ENCODE measurements at regions not wholly inside any gene's neighbourhood (a gene's known extent, or its start where the extent isn't known, plus 50 kb on each side); places are given as distances from the start of the nearest gene placed in this dataset.

- Histone ChIP-seq H2BK15ac (ENCODE audit: low read length) (no peak overlapping the region), H2BK20ac (ENCODE audit: low read length) (no peak overlapping the region), H3K23ac (ENCODE audit: insufficient read length) (no peak overlapping the region), H3K79me1 (ENCODE audit: low read depth, low read length) (no peaks in the 10 kb centered on the region), H3K79me2 (ENCODE audit: control insufficient read depth in 1 of 2, insufficient read depth in 2 of 2, low read length in 2 of 2) (no peaks in the 10 kb centered on the region), H2AK5ac (ENCODE audit: low read depth, low read length) (no peak overlapping the region), H4K91ac (replicated peaks; ENCODE audit: insufficient read length, low read length) (no peak overlapping the region), H2AFZ (ENCODE audit: low read length) (no peak overlapping the region), H3K23me2 (ENCODE audit: low read depth, low read length) (no peaks in the 10 kb centered on the region), H3K27ac (ENCODE audit: low read depth, low read length) (no peak overlapping the region), H3K14ac (ENCODE audit: insufficient read length) (no peak overlapping the region), H2BK120ac (replicated peaks; ENCODE audit: low read depth, low read length) (no peak overlapping the region), H3K36me3 (ENCODE audit: control insufficient read depth in 2 of 4, insufficient read depth in 4 of 4, low read length in 3 of 4) (no peaks in the 10 kb centered on the region), H3K4me1 (replicated peaks in 1 of 4; ENCODE audit: control insufficient read depth in 3 of 4, insufficient read depth in 4 of 4, low read length in 3 of 4) (no peaks in the 10 kb centered on the region), H2BK5ac (ENCODE audit: low read depth, low read length) (no peak overlapping the region), H3K9ac (replicated peaks in 1 of 4; ENCODE audit: extremely low read depth in 1 of 4, low read depth in 3 of 4, low read length in 3 of 4) (no peak overlapping the region), H3K4me3 (ENCODE audit: extremely low read depth in 1 of 4, insufficient read depth in 2 of 4, low read depth in 3 of 4, low read length in 4 of 4) (no peak overlapping the region), H2BK12ac (ENCODE audit: low read depth, low read length) (no peak overlapping the region), H4K5ac (ENCODE audit: insufficient read length, low read depth, low read length) (no peak overlapping the region), H3K56ac (replicated peaks; ENCODE audit: insufficient read length, low read depth, low read length) (no peak overlapping the region), H3K18ac (ENCODE audit: extremely low read depth, low read length) (no peak overlapping the region), H3K9me3 (ENCODE audit: insufficient read depth in 2 of 2, low read depth in 1 of 2, low read length in 1 of 2) (no peaks in the 10 kb centered on the region), H3K27me3 (replicated peaks in 1 of 4; ENCODE audit: control insufficient read depth in 3 of 4, extremely low read depth in 1 of 4, insufficient read depth in 3 of 4, low read length in 3 of 4) (no peaks in the 10 kb centered on the region), H4K8ac (ENCODE audit: extremely low read depth, insufficient read depth, low read length) (no peak overlapping the region), H3K4me2 (ENCODE audit: insufficient read depth in 1 of 2, low read depth in 2 of 2, low read length in 2 of 2) (no peak overlapping the region), H4K20me1 (replicated peaks in 1 of 2; ENCODE audit: control insufficient read depth in 1 of 2, insufficient read depth in 2 of 2, low read length in 2 of 2) (no peaks in the 10 kb centered on the region), H3K4ac (replicated peaks; ENCODE audit: insufficient read length, low read depth, low read length) (no peak overlapping the region)
- 97 to 100% methylated on average over 1 to 3 of the region's 3 CpGs for WGBS, 2 experiments (ENCODE audit: extremely low coverage in 1 of 2, insufficient coverage in 1 of 2, insufficient read length in 1 of 2, insufficient replicate concordance in 2 of 2, low coverage in 1 of 2, low lambda C conversion rate in 2 of 2, missing lambda C conversion rate in 1 of 2)
- no peak for FAIRE-seq
- no peak for TF ChIP-seq CHD2 (IDR thresholded peaks at IDR 0.05; ENCODE audit: low read length)
- no peak for TF ChIP-seq JUND (IDR thresholded peaks at IDR 0.05; ENCODE audit: low read length)
- TF ChIP-seq EP300 (IDR thresholded peaks at IDR 0.05; ENCODE audit: borderline replicate concordance in 1 of 2, low read depth in 2 of 2, low read length in 2 of 2): no peak
- CTCF ChIA-PET (ENCODE audit: partially characterized antibody): no interaction called here
- POLR2A ChIA-PET (ENCODE audit: partially characterized antibody): no interaction called here
- DNase-seq (ENCODE audit: low read depth in 1 of 2, low spot score in 2 of 2): no peak
These were observed 353.4 kb downstream of the EPM2A start for GRCh38 chr6:145381941-145382340.

All from H1 (cell line).